WERI-Rb-1 (cell line): ENCODE measurements at regions not wholly inside any gene's neighbourhood (a gene's known extent, or its start where the extent isn't known, plus 50 kb on each side); places are given as distances from the start of the nearest gene placed in this dataset.

Source experiments
- DNase-seq: peaks from one replicate; pipeline ENCODE4 v3.0.0-alpha.2; 2020
- H3K27ac ChIP-seq: fragments of 250-450 bp; sonication (Bioruptor Pico); 2 replicates; pipeline ENCODE4 v1.5.1; 2020; ENCODE audit warnings: mild to moderate bottlenecking, moderate library complexity
- H3K27me3 ChIP-seq: fragments of 250-450 bp; sonication (Bioruptor Pico); 2 replicates; pipeline ENCODE4 v1.5.1; 2021; ENCODE audit warnings: mild to moderate bottlenecking, low read depth, moderate library complexity; ENCODE audit not compliant: insufficient read depth, severe bottlenecking
- H3K36me3 ChIP-seq: fragments of 250-450 bp; sonication (Bioruptor Pico); 2 replicates; pipeline ENCODE4 v1.5.1; 2020; ENCODE audit warnings: mild to moderate bottlenecking, moderate library complexity
- H3K4me3 ChIP-seq: 2 replicates; pipeline ENCODE4 v1.5.1; 2011; ENCODE audit warnings: low read depth, mild to moderate bottlenecking, control low read depth, low read length
- H3K9me3 ChIP-seq: fragments of 250-450 bp; sonication (Bioruptor Pico); 2 replicates; pipeline ENCODE4 v1.5.1; 2021; ENCODE audit warnings: mild to moderate bottlenecking, moderate library complexity; ENCODE audit not compliant: severe bottlenecking
- TF ChIP-seq, protein P1 (sequence below): IDR thresholded peaks from 2 replicates; pipeline ENCODE4 v1.5.1; 2011; ENCODE audit warnings: low read depth, mild to moderate bottlenecking, control low read depth, inconsistent platforms, low read length

DNA sequence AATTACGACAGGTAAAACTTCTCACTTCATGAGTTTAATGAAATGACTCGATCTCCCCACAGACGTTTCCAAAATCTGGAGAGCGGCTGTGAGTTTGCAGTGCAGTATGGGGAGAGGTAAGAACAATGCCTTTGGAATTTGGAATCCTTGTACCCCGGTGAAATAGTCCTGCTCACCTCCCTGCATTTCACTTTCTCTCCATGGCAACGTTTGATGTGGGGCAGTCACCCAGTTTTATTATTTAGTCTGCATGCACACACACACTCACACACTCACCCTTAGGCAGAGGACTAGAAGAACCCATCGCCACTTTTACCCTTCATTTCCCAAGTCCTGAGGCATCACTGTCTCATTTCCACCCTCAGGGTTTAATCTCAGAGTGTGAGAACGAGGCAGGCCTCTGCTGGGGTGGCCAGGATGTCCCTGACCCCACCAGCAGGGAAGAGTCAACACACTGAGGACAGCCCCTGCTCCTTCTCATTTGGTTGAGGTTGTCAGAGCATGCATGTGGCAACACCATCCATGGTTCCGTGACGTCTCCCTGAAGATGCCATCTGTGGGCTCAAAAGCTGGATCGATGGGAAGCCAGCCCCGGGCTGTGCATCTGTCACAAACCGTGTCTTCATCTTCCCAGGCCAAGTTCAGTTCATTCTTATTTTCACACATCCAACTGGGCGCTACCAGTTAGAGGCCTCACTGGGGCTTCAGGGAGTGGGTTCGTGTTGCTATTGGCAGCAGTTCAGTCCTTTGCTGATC is 119.8 kb upstream of the TRIM2 start:
- Histone ChIP-seq H3K36me3 (no peaks in the 10 kb centered on the region), H3K27ac (peak overlapping the region; percentile 69; the same call in 1 of the 2 replicates), H3K4me3 (no peak overlapping the region), H3K27me3 (no peaks in the 10 kb centered on the region), H3K9me3 (no peaks in the 10 kb centered on the region)
- TF ChIP-seq, protein P1, sequence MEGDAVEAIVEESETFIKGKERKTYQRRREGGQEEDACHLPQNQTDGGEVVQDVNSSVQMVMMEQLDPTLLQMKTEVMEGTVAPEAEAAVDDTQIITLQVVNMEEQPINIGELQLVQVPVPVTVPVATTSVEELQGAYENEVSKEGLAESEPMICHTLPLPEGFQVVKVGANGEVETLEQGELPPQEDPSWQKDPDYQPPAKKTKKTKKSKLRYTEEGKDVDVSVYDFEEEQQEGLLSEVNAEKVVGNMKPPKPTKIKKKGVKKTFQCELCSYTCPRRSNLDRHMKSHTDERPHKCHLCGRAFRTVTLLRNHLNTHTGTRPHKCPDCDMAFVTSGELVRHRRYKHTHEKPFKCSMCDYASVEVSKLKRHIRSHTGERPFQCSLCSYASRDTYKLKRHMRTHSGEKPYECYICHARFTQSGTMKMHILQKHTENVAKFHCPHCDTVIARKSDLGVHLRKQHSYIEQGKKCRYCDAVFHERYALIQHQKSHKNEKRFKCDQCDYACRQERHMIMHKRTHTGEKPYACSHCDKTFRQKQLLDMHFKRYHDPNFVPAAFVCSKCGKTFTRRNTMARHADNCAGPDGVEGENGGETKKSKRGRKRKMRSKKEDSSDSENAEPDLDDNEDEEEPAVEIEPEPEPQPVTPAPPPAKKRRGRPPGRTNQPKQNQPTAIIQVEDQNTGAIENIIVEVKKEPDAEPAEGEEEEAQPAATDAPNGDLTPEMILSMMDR: no peak
- DNase-seq: no peak

DNA sequence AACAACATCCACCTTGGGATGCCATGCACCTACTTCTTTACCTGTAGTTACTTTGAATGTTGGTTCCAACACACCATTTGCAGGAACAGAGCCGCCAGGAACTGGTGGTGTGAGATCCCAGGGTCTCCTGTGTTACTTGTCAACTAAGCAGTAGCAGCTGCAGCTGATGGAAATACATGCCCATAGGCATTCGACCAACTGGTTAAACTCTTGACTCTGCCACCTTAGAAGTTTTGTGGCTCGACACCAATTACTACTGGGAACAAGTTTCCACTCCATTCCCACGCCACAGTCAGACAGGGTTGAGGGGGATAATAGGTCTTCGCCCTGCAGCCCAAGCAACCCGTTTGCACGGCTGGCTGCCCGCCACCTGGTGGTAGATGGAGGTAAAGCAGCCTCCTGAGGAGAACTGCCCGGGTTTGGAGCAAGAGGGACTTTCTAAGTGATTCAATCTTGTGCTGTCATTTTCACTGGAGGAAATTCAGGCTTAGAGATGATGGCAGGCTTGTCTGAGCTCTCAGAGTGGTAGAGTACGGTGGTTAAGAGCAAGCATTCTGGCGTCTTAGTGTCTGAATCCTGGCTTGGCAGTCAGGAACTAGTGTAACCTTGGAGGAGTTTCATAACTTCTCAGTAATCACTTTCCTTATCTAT is 119.1 kb upstream of the TRIM2 start:
- Histone ChIP-seq H3K9me3 (no peaks in the 10 kb centered on the region), H3K36me3 (no peaks in the 10 kb centered on the region), H3K27me3 (no peaks in the 10 kb centered on the region), H3K27ac (no peak overlapping the region), H3K4me3 (no peak overlapping the region)
- peak; percentile 90 for DNase-seq
- TF ChIP-seq, protein P1: peak; percentile 95

DNA sequence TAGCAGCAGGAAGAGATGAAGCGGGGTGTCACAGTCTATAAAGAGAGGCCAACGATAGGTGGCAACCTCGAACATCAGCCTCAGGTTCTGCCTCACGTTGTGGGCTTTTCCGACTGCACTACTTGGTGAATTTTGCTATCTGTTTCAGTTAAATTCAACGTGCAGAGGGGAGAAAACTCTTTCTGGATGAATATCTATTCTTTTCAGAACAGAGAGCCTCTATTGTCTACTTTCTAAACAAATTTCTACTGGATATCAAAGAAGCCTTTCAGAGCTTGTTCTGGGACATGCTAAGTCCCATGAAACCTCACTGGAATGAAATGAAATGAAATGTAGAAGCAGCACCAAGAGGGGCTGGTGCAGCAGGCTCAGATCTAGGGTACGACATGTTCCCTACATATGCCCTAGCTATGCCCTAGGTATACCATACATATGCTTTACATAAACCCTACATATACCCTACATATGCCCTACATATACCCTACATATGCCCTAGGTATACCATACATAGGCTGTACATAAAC is 116.5 kb upstream of the TRIM2 start:
- TF ChIP-seq, protein P1: no peak
- no peak overlapping the region for H3K4me3 ChIP-seq
- no peaks in the 10 kb centered on the region for H3K9me3 ChIP-seq
- no peak overlapping the region for H3K27ac ChIP-seq
- no peaks in the 10 kb centered on the region for H3K36me3 ChIP-seq
- DNase-seq: no peak
- H3K27me3 ChIP-seq: no peaks in the 10 kb centered on the region

DNA sequence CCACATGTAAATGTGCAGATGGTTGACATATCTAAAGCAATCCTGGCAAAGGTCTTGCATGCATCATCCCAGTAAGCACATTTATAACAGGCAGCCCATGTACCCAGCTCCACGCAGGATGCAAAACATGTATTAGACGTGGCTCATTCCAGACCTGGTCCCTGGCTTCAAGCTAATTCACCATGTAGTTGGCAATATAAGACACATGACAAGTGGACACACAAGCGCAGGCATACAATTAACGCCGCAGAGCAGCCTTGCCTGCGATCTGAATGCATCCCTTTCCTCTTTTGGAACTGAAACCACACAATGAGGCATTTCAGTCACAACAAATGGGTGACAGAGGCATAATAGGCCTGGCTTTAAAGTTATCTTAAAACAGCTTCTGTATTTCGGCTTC is 114.5 kb upstream of the TRIM2 start:
- Histone ChIP-seq H3K9me3 (no peaks in the 10 kb centered on the region), H3K4me3 (no peak overlapping the region), H3K27ac (no peak overlapping the region), H3K27me3 (no peaks in the 10 kb centered on the region), H3K36me3 (no peaks in the 10 kb centered on the region)
- TF ChIP-seq, protein P1: no peak
- DNase-seq: no peak

DNA sequence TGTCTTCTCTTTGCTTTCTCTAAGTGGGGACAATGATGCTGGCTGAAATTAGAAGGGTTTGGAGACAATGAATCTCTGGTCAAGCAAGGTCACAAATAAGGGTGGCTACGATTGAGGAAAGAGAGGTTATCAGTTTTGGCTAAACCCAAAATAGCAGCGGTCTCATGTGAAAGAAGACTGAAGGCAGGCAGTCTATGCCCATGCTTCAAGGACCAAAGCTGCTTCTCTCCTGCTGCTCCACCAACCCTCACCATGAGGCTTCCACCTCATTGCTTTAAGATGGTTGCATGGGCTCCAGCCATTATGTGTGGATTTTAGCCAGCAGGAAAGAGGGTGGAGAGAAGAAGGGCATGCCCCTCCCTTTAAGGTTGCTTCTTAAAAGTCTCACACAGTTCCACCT is 114.1 kb upstream of the TRIM2 start:
- Histone ChIP-seq H3K9me3 (no peaks in the 10 kb centered on the region), H3K36me3 (no peaks in the 10 kb centered on the region), H3K27me3 (no peaks in the 10 kb centered on the region), H3K4me3 (no peak overlapping the region), H3K27ac (no peak overlapping the region)
- TF ChIP-seq, protein P1: no peak
- DNase-seq: no peak
